ENCODE measurements at regions not wholly inside any gene's neighbourhood (a gene's known extent, or its start where the extent isn't known, plus 50 kb on each side); places are given as distances from the start of the nearest gene placed in this dataset.

DNA sequence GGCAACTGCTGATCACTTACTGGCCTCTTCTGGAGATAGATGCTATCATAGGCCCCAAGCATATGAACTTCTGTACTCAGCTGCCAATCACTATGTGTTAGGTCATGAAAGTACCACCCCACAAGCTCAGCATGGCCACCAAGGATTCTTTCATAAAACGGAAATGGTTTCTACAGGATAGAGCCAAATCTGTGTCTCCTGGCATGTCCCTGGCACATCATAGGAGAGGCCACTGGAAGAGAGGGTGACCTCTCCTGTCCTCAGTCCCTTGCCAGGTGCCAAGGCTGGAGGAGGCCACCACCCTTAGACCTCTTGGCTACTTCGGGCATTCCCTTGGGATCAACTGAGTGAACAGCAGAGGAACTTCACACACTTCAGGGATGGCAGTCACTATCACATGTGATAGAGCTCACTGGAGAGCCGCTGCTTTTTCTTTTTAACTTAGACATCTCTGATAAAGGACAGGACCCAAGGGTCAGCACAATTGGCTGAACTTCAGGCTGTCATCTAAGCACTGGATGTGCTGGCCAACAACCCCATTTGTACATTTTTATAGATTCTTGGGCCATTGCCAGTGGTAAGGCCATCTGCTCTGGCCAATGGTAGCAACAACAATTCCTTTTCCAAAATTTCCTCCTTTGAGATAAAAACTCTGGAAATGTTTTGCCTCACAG, 425.2 kb downstream of the SQOR start:
- ATAC-seq (no peak), DNase-seq (ENCODE audit: low read depth, low spot score) (no peak)
- Histone ChIP-seq H3K9me2 (ENCODE audit: insufficient read depth) (no peaks in the 10 kb centered on the region), H3K79me2 (ENCODE audit: insufficient read depth, low read length) (no peaks in the 10 kb centered on the region), H3K4me1 (ENCODE audit: control insufficient read depth in 1 of 2, insufficient read depth in 2 of 2, low read length in 2 of 2) (no peaks in the 10 kb centered on the region), H2AFZ (ENCODE audit: low read depth, low read length, poor library complexity, severe bottlenecking) (no peak overlapping the region), H3K4me2 (ENCODE audit: low read length) (no peak overlapping the region), H4K20me1 (ENCODE audit: insufficient read depth) (no peaks in the 10 kb centered on the region), H3K4me3 (replicated peaks in 1 of 2; ENCODE audit: low read depth in 1 of 2, low read length in 2 of 2) (no peak overlapping the region), H3K27ac (ENCODE audit: low read depth, low read length) (no peak overlapping the region), H3K9ac (ENCODE audit: low read length) (no peak overlapping the region), H3K9me3 (ENCODE audit: control insufficient read depth in 1 of 2, insufficient read depth in 1 of 2, low read depth in 1 of 2, low read length in 2 of 2) (peaks cover 0 to 37% of the 10 kb centered on the region in 2 experiments; a peak in 2 of 4 replicates), H3K27me3 (ENCODE audit: insufficient read depth, low read length) (no peaks in the 10 kb centered on the region), H3K36me3 (ENCODE audit: control insufficient read depth in 1 of 2, insufficient read depth in 2 of 2, low read length in 2 of 2) (no peaks in the 10 kb centered on the region)
- RAD21 ChIA-PET (ENCODE audit: low non-redundant PET in 1 of 2, low total read pairs in 2 of 2, uncharacterized antibody in 2 of 2, unreplicated experiment in 2 of 2), result no interaction called here
- POLR2A ChIA-PET, result no interaction called here
- CTCF ChIA-PET, result no interaction called here
- TF ChIP-seq EGR1 (IDR thresholded peaks at IDR 0.05; ENCODE audit: low read depth), result no peak
- no peak for TF ChIP-seq SIN3A (IDR thresholded peaks at IDR 0.05; ENCODE audit: low read depth)
- no peak for TF ChIP-seq POLR2A (IDR thresholded peaks at IDR 0.05; ENCODE audit: borderline replicate concordance, extremely low read depth, insufficient read depth, insufficient read length)
- TF ChIP-seq, protein P1, sequence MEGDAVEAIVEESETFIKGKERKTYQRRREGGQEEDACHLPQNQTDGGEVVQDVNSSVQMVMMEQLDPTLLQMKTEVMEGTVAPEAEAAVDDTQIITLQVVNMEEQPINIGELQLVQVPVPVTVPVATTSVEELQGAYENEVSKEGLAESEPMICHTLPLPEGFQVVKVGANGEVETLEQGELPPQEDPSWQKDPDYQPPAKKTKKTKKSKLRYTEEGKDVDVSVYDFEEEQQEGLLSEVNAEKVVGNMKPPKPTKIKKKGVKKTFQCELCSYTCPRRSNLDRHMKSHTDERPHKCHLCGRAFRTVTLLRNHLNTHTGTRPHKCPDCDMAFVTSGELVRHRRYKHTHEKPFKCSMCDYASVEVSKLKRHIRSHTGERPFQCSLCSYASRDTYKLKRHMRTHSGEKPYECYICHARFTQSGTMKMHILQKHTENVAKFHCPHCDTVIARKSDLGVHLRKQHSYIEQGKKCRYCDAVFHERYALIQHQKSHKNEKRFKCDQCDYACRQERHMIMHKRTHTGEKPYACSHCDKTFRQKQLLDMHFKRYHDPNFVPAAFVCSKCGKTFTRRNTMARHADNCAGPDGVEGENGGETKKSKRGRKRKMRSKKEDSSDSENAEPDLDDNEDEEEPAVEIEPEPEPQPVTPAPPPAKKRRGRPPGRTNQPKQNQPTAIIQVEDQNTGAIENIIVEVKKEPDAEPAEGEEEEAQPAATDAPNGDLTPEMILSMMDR (IDR thresholded peaks at IDR 0.05 in 2 of 3, conservative IDR thresholded peaks at IDR 0.05 in 1 of 3; ENCODE audit: borderline replicate concordance in 1 of 3, insufficient read depth in 1 of 3, low read depth in 2 of 3, low read length in 2 of 3), result no peak
- intact Hi-C loops (cut with micrococcal nuclease), result no loop called here
- BruUV-seq (replicated peaks), result no TSS peak

DNA sequence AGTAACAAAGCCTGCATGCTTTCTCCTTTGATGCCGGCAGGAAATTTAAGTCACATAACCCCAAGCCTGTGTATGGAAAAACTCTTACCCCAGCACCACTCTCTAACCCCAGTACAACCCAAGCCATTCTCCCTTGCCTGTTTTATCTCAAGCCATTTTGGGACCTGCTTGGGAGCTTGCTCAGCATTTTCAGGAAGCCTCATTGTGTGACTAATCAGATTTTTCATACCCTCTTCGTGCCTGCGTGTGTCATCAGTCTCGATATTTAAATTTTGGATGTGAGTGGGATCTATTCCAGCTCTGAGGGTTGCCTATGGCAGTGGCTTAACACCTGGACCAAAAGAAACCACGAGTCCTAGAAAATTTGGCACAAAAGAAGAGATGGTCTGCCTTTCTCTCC, 426.2 kb downstream of the SQOR start:
- H3K4me1 ChIP-seq (ENCODE audit: control insufficient read depth in 1 of 2, insufficient read depth in 2 of 2, low read length in 2 of 2), result no peaks in the 10 kb centered on the region
- H3K79me2 ChIP-seq (ENCODE audit: insufficient read depth, low read length), result no peaks in the 10 kb centered on the region
- CTCF ChIA-PET, result no interaction called here
- H3K9ac ChIP-seq (ENCODE audit: low read length), result no peak overlapping the region
- TF ChIP-seq CEBPB (IDR thresholded peaks at IDR 0.05; ENCODE audit: low read depth), result no peak
- no peak for TF ChIP-seq ZNF274 (IDR thresholded peaks at IDR 0.05; ENCODE audit: low read depth, low read length)
- no peak for TF ChIP-seq ZFX (IDR thresholded peaks at IDR 0.05)
- TF ChIP-seq POLR2AphosphoS5 (IDR thresholded peaks at IDR 0.05; ENCODE audit: low read depth, low read length), result no peak
- DNase-seq (ENCODE audit: low read depth, low spot score) (no peak), ATAC-seq (no peak)
- no peak overlapping the region for H3K4me3 ChIP-seq (replicated peaks in 1 of 2; ENCODE audit: low read depth in 1 of 2, low read length in 2 of 2)
- H4K20me1 ChIP-seq (ENCODE audit: insufficient read depth), result no peaks in the 10 kb centered on the region
- no peak overlapping the region for H3K4me2 ChIP-seq (ENCODE audit: low read length)
- POLR2A ChIA-PET, result no interaction called here
- H2AFZ ChIP-seq (ENCODE audit: low read depth, low read length, poor library complexity, severe bottlenecking), result no peak overlapping the region
- H3K27ac ChIP-seq (ENCODE audit: low read depth, low read length), result no peak overlapping the region
- intact Hi-C loops (cut with micrococcal nuclease), result no loop called here
- RAD21 ChIA-PET (ENCODE audit: low non-redundant PET in 1 of 2, low total read pairs in 2 of 2, uncharacterized antibody in 2 of 2, unreplicated experiment in 2 of 2), result no interaction called here
- H3K36me3 ChIP-seq (ENCODE audit: control insufficient read depth in 1 of 2, insufficient read depth in 2 of 2, low read length in 2 of 2), result no peaks in the 10 kb centered on the region
- H3K9me2 ChIP-seq (ENCODE audit: insufficient read depth), result no peaks in the 10 kb centered on the region
- no TSS peak for BruUV-seq (replicated peaks)
- H3K27me3 ChIP-seq (ENCODE audit: insufficient read depth, low read length), result no peaks in the 10 kb centered on the region
- peaks cover 0 to 34% of the 10 kb centered on the region in 2 experiments; a peak in 2 of 4 replicates for H3K9me3 ChIP-seq (ENCODE audit: control insufficient read depth in 1 of 2, insufficient read depth in 1 of 2, low read depth in 1 of 2, low read length in 2 of 2)

Data from HCT116 (cell line).